Smooth muscle cell (in vitro differentiated cells): ENCODE measurements at regions not wholly inside any gene's neighbourhood (a gene's known extent, or its start where the extent isn't known, plus 50 kb on each side); places are given as distances from the start of the nearest gene placed in this dataset.

Experiments
- DNase-seq: peaks from one replicate; lab custom pipeline; 2025; ENCODE audit not compliant: unreplicated experiment; lab: John Stamatoyannopoulos, UW
- H2AFZ ChIP-seq: fragments of 200-600 bp; sonication (generic); 2 replicates; pipeline ENCODE4 v1.6.0; 2016; ENCODE audit warnings: antibody characterized with exemption, low read depth, mild to moderate bottlenecking
- H3F3A ChIP-seq: fragments of 200-600 bp; sonication (generic); 2 replicates; pipeline ENCODE4 v1.6.0; 2017; ENCODE audit warnings: antibody characterized with exemption, low read depth
- H3K27ac ChIP-seq: fragments of 200-600 bp; sonication (generic); 2 replicates; pipeline ENCODE4 v1.5.1; 2016; ENCODE audit warnings: low read depth, mild to moderate bottlenecking
- H3K27me3 ChIP-seq: fragments of 200-600 bp; sonication (generic); 2 replicates; pipeline ENCODE4 v1.6.1; 2016; ENCODE audit warnings: low read depth, mild to moderate bottlenecking
- H3K36me3 ChIP-seq: fragments of 200-600 bp; sonication (generic); 2 replicates; pipeline ENCODE4 v1.5.1; 2016; ENCODE audit warnings: low read depth
- H3K4me1 ChIP-seq: fragments of 200-600 bp; sonication (generic); 2 replicates; pipeline ENCODE4 v1.5.1; 2016; ENCODE audit warnings: low read depth
- H3K4me2 ChIP-seq: fragments of 200-600 bp; sonication (generic); 2 replicates; pipeline ENCODE4 v1.6.0; 2016; ENCODE audit warnings: mild to moderate bottlenecking
- H3K4me3 ChIP-seq: fragments of 200-600 bp; sonication (generic); 2 replicates; pipeline ENCODE4 v1.5.1; 2016; ENCODE audit warnings: mild to moderate bottlenecking
- H3K79me2 ChIP-seq: fragments of 200-600 bp; sonication (generic); 2 replicates; pipeline ENCODE4 v1.6.0; 2016; ENCODE audit warnings: low read depth, mild to moderate bottlenecking
- H3K9ac ChIP-seq: fragments of 200-600 bp; sonication (generic); 2 replicates; pipeline ENCODE4 v1.6.0; 2016; ENCODE audit warnings: low read depth
- H3K9me3 ChIP-seq: fragments of 200-600 bp; sonication (generic); replicated peaks from 2 replicates; pipeline ENCODE4 v1.5.1; 2016; ENCODE audit warnings: low read depth
- H4K20me1 ChIP-seq: fragments of 200-600 bp; sonication (generic); 2 replicates; pipeline ENCODE4 v1.6.0; 2016; ENCODE audit warnings: low read depth
- WGBS: methylation state at CpG from one replicate; pipeline ENCODE4 v1.1.7; 2016; ENCODE audit warnings: low lambda C conversion rate; 5-methylcytosine and 5-hydroxymethylcytosine counted together
- TF ChIP-seq, protein P1 (sequence below): fragments of 200-600 bp; sonication (generic); IDR thresholded peaks from 2 replicates; pipeline ENCODE4 v1.5.1; 2017; ENCODE audit warnings: borderline replicate concordance, mild to moderate bottlenecking, antibody characterized with exemption; ENCODE audit not compliant: insufficient read depth, poor library complexity, severe bottlenecking

DNA sequence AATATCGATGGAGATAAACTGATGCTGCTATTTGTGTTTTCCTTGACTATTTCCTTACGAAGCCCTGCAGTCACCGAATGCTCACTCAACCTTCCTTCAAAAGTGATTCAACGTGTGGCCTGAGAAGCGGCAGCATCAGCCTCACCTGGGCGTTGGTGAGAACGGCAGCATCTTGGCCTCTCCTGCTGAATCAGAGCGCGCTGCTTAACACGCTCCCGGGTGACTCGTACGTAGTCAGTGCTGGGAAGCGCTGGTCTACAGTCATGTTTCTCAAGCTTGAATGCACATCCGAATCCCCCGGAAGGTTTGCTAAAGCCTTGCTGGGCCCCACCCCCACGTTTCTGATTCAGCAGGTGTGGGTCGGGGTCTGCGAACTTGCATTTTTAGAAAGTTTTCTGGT, 214.1 kb upstream of the RREB1 start:
- no peak overlapping the region for H3K4me2 ChIP-seq
- no peak for DNase-seq
- peaks cover 9% of the 10 kb centered on the region for H3K4me1 ChIP-seq
- TF ChIP-seq, protein P1, sequence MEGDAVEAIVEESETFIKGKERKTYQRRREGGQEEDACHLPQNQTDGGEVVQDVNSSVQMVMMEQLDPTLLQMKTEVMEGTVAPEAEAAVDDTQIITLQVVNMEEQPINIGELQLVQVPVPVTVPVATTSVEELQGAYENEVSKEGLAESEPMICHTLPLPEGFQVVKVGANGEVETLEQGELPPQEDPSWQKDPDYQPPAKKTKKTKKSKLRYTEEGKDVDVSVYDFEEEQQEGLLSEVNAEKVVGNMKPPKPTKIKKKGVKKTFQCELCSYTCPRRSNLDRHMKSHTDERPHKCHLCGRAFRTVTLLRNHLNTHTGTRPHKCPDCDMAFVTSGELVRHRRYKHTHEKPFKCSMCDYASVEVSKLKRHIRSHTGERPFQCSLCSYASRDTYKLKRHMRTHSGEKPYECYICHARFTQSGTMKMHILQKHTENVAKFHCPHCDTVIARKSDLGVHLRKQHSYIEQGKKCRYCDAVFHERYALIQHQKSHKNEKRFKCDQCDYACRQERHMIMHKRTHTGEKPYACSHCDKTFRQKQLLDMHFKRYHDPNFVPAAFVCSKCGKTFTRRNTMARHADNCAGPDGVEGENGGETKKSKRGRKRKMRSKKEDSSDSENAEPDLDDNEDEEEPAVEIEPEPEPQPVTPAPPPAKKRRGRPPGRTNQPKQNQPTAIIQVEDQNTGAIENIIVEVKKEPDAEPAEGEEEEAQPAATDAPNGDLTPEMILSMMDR = no peak
- no peaks in the 10 kb centered on the region for H3F3A ChIP-seq
- H2AFZ ChIP-seq = no peak overlapping the region
- no peak overlapping the region for H3K27ac ChIP-seq
- no peak overlapping the region for H3K9ac ChIP-seq
- no peaks in the 10 kb centered on the region for H3K36me3 ChIP-seq
- no peak overlapping the region for H3K4me3 ChIP-seq
- H3K9me3 ChIP-seq = no peaks in the 10 kb centered on the region
- 62% methylated on average over 19 of the region's 19 CpGs for WGBS
- H4K20me1 ChIP-seq = no peaks in the 10 kb centered on the region
- no peaks in the 10 kb centered on the region for H3K27me3 ChIP-seq
- no peaks in the 10 kb centered on the region for H3K79me2 ChIP-seq

DNA sequence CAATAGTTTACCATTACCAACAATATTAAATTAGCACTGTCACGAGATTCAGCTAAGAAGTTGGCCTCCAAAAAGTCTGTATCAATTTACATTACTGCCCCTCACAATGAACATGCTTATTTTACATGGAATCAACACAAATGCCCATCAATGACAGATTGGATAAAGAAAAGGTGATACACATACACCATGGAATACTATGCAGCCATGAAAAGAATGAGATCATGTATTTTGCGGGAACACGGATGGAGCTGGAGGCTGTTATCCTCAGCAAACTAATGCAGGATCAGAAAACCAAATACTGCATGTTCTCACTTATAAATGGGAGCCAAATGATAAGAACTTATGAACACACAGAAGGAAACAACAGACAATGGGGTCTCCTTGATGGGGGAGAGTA, 211.8 kb upstream of the RREB1 start:
- Histone ChIP-seq H3F3A (no peaks in the 10 kb centered on the region), H3K36me3 (no peaks in the 10 kb centered on the region), H3K27me3 (no peaks in the 10 kb centered on the region), H3K4me2 (no peak overlapping the region), H3K9me3 (no peaks in the 10 kb centered on the region), H3K4me1 (peaks cover under 1% of the 10 kb centered on the region), H4K20me1 (no peaks in the 10 kb centered on the region), H3K79me2 (no peaks in the 10 kb centered on the region), H3K4me3 (no peak overlapping the region), H2AFZ (no peak overlapping the region), H3K9ac (no peak overlapping the region), H3K27ac (no peak overlapping the region)
- TF ChIP-seq, protein P1 = no peak
- DNase-seq = no peak
- 97% methylated on average over 3 of the region's 3 CpGs for WGBS

GRCh38 chr6:6897140-6897539, 210.6 kb upstream of the RREB1 start:
- no peaks in the 10 kb centered on the region for H3K9me3 ChIP-seq
- H2AFZ ChIP-seq = no peak overlapping the region
- H3K36me3 ChIP-seq = no peaks in the 10 kb centered on the region
- 81% methylated on average over 3 of the region's 3 CpGs for WGBS
- H3K9ac ChIP-seq = no peak overlapping the region
- TF ChIP-seq, protein P1 = no peak
- H3K79me2 ChIP-seq = no peaks in the 10 kb centered on the region
- H3K27me3 ChIP-seq = no peaks in the 10 kb centered on the region
- no peak for DNase-seq
- H3K4me3 ChIP-seq = no peak overlapping the region
- H3F3A ChIP-seq = no peaks in the 10 kb centered on the region
- H4K20me1 ChIP-seq = no peaks in the 10 kb centered on the region
- no peak overlapping the region for H3K4me2 ChIP-seq
- no peak overlapping the region for H3K27ac ChIP-seq
- H3K4me1 ChIP-seq = no peaks in the 10 kb centered on the region

GRCh38 chr6:6900569-6901204, 207.1 kb upstream of the RREB1 start:
- no peak overlapping the region for H3K4me3 ChIP-seq
- TF ChIP-seq, protein P1 = no peak
- no peaks in the 10 kb centered on the region for H3K79me2 ChIP-seq
- no peaks in the 10 kb centered on the region for H3F3A ChIP-seq
- no peaks in the 10 kb centered on the region for H3K9me3 ChIP-seq
- no peak for DNase-seq
- H3K4me2 ChIP-seq = no peak overlapping the region
- H3K4me1 ChIP-seq = no peaks in the 10 kb centered on the region
- no peaks in the 10 kb centered on the region for H3K27me3 ChIP-seq
- no peaks in the 10 kb centered on the region for H3K36me3 ChIP-seq
- H3K27ac ChIP-seq = no peak overlapping the region
- WGBS = 90% methylated on average over 15 of the region's 15 CpGs
- H2AFZ ChIP-seq = no peak overlapping the region
- H4K20me1 ChIP-seq = no peaks in the 10 kb centered on the region
- no peak overlapping the region for H3K9ac ChIP-seq
